Epithelial cell of esophagus (primary cell): ENCODE measurements at regions not wholly inside any gene's neighbourhood (a gene's known extent, or its start where the extent isn't known, plus 50 kb on each side); places are given as distances from the start of the nearest gene placed in this dataset.
"Not testable (repeated sequence)": the region's sequence is repeated elsewhere in the genome, so short reads cannot be mapped to it uniquely, and the experiment has no call there.

Experiments
- DNase-seq: peaks from one replicate; pipeline ENCODE4 v3.0.0; 2010; ENCODE audit warnings: low read depth
- H3K4me3 ChIP-seq: 2 replicates; pipeline ENCODE4 v1.5.1; 2011; ENCODE audit warnings: mild to moderate bottlenecking, low read length, control low read depth
- CTCF ChIP-seq: IDR thresholded peaks from 2 replicates; pipeline ENCODE4 v1.5.1; 2011; ENCODE audit warnings: low read depth, mild to moderate bottlenecking, low read length, control low read depth, inconsistent platforms; ENCODE audit not compliant: insufficient read depth; ENCODE audit errors: missing control alignments

- no peak for DNase-seq
- no peak for TF ChIP-seq CTCF
- H3K4me3 ChIP-seq = no peak overlapping the region
Observed at GRCh38 chr2:83273322-83273721, 1185.8 kb downstream of the SUCLG1 start.

GRCh38 chr2:83261591-83262136, 1197.4 kb downstream of the SUCLG1 start:
- no peak for DNase-seq
- no peak overlapping the region for H3K4me3 ChIP-seq
- TF ChIP-seq CTCF = no peak

- DNase-seq = no peak
- TF ChIP-seq CTCF = no peak
- no peak overlapping the region for H3K4me3 ChIP-seq
Observed at GRCh38 chr2:83253848-83254247, 1205.2 kb downstream of the SUCLG1 start.

- TF ChIP-seq CTCF = no peak
- no peak overlapping the region for H3K4me3 ChIP-seq
- no peak for DNase-seq
Observed at GRCh38 chr2:83251321-83251872, 1207.7 kb downstream of the SUCLG1 start.

GRCh38 chr2:83245806-83246537, 1213.1 kb downstream of the SUCLG1 start:
- not testable (repeated sequence) for H3K4me3 ChIP-seq, DNase-seq

- DNase-seq = no peak
Observed at GRCh38 chr2:83240611-83241010, 1218.5 kb downstream of the SUCLG1 start.

GRCh38 chr2:83238111-83238510, 1221.0 kb downstream of the SUCLG1 start:
- TF ChIP-seq CTCF = no peak
- peak; percentile 55 for DNase-seq
- H3K4me3 ChIP-seq = no peak overlapping the region

More at GRCh38 chr2:83240611-83241010, 1218.5 kb downstream of the SUCLG1 start:
- H3K4me3 ChIP-seq = no peak overlapping the region
- no peak for TF ChIP-seq CTCF
